Sigmoid colon (tissue), 4 donors: ENCODE measurements at regions not wholly inside any gene's neighbourhood (a gene's known extent, or its start where the extent isn't known, plus 50 kb on each side); places are given as distances from the start of the nearest gene placed in this dataset.
"Not testable (repeated sequence)": the region's sequence is repeated elsewhere in the genome, so short reads cannot be mapped to it uniquely, and the experiment has no call there.

ENCODE experiments used
- CTCF ChIP-seq, 4 experiments: fragments of 450-650 bp in 3 of 4; fragments of 200-600 bp in 1 of 4; IDR thresholded peaks; one replicate each; pipeline ENCODE4 v1.5.1; 2016 to 2019; ENCODE audit warnings: antibody characterized with exemption in 4 of 4, mild to moderate bottlenecking in 3 of 4, moderate library complexity in 2 of 4
- EP300 ChIP-seq, 4 donors: sonication (generic); formaldehyde crosslinking; IDR thresholded peaks; one replicate each; pipeline ENCODE4 v1.6.1; 2017; ENCODE audit warnings: antibody characterized with exemption in 4 of 4
- POLR2A ChIP-seq, 2 donors: fragments of 450-650 bp; IDR thresholded peaks; one replicate each; pipeline ENCODE4 v1.6.1; 2016; ENCODE audit warnings: antibody characterized with exemption in 2 of 2, mild to moderate bottlenecking in 2 of 2, moderate library complexity in 2 of 2
- POLR2AphosphoS5 ChIP-seq, 4 donors: sonication (generic); formaldehyde crosslinking; IDR thresholded peaks; one replicate each; pipeline ENCODE4 v1.6.1; 2017; ENCODE audit warnings: antibody characterized with exemption in 4 of 4

DNA sequence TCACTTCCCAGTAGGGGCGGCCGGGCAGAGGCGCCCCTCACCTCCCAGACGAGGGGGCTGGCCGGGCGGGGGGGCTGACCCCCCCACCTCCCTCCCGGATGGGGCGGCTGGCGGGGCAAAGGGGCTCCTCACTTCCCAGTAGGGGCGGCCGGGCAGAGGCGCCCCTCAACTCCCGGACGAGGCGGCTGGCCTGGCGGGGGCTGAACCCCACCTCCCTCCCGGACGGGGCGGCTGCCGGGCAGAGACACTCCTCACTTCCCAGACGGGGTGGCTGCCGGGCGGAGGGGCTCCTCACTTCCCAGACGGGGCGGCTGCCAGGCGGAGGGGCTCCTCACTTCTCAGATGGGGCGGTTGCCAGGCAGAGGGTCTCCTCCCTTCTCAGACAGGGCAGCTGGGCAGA is 75.6 kb downstream of the APOBEC1 start:
- TF ChIP-seq EP300, CTCF, POLR2A, POLR2AphosphoS5 (IDR thresholded peaks at IDR 0.05): not testable (repeated sequence)
